SK-N-SH (cell line): ENCODE measurements at regions not wholly inside any gene's neighbourhood (a gene's known extent, or its start where the extent isn't known, plus 50 kb on each side); places are given as distances from the start of the nearest gene placed in this dataset.

Experiments
- CTCF ChIA-PET: fragments of 300-600, 350-600 bp; formaldehyde crosslinking; extraction: SDS; loops from one replicate; lab custom pipeline; 2021; lab: Yijun Ruan, JAX
- POLR2A ChIA-PET: fragments of 350-600 bp; sonication (Branson Sonifier 250); formaldehyde crosslinking; extraction: SDS; loops from one replicate; lab custom pipeline; 2020; ENCODE audit warnings: antibody characterized with exemption, inconsistent platforms; lab: Yijun Ruan, JAX
- DNase-seq: peaks from one replicate; pipeline ENCODE4 v3.0.0; 2012
- H2AFZ ChIP-seq: fragments of 200-600 bp; sonication (generic); 2 replicates; pipeline ENCODE4 v1.8.1; 2016; ENCODE audit warnings: antibody characterized with exemption, mild to moderate bottlenecking, low read depth
- H3F3A ChIP-seq: fragments of 200-600 bp; sonication (generic); replicated peaks from 2 replicates; pipeline ENCODE3; 2016; ENCODE audit warnings: antibody characterized with exemption, mild to moderate bottlenecking; ENCODE audit not compliant: insufficient read depth
- H3K27ac ChIP-seq, 2 experiments: fragments of 200-500 bp in 1 of 2; fragments of 200-600 bp in 1 of 2; sonication (Bioruptor generic) in 1 of 2; sonication (generic), shearing (Covaris generic) in 1 of 2; 2 replicates each; pipeline versions ENCODE4 v1.5.1 to v1.6.1; 2014 to 2016; ENCODE audit warnings: low read depth in 2 of 2, inconsistent platforms in 1 of 2, low read length in 1 of 2, mild to moderate bottlenecking in 1 of 2, mixed read lengths in 1 of 2
- H3K27me3 ChIP-seq: fragments of 200-600 bp; sonication (generic), shearing (Covaris generic); 2 replicates; pipeline ENCODE4 v1.6.1; 2016; ENCODE audit warnings: mixed run types; ENCODE audit not compliant: insufficient read depth
- H3K36me3 ChIP-seq, 2 experiments: fragments of 200-500 bp in 1 of 2; fragments of 200-600 bp in 1 of 2; sonication (Bioruptor generic) in 1 of 2; sonication (generic) in 1 of 2; replicated peaks in 1 of 2; 2 replicates each; pipeline versions ENCODE3 to v1.5.1; 2014 to 2016; ENCODE audit warnings: low read length in 1 of 2, mild to moderate bottlenecking in 1 of 2; ENCODE audit not compliant: insufficient read depth in 2 of 2, control insufficient read depth in 1 of 2
- H3K4me1 ChIP-seq, 2 experiments: fragments of 200-500 bp in 1 of 2; fragments of 200-600 bp in 1 of 2; sonication (Bioruptor generic) in 1 of 2; sonication (generic), shearing (Covaris generic) in 1 of 2; 2 replicates each; pipeline versions ENCODE4 v1.5.1 to v1.6.1; 2014 to 2016; ENCODE audit warnings: low read depth in 1 of 2, low read length in 1 of 2, mixed run types in 1 of 2; ENCODE audit not compliant: insufficient read depth in 2 of 2, control insufficient read depth in 1 of 2
- H3K4me2 ChIP-seq: fragments of 200-600 bp; sonication (generic), shearing (Covaris generic); 2 replicates; pipeline ENCODE4 v1.6.1; 2017; ENCODE audit warnings: mixed run types
- H3K4me3 ChIP-seq, 2 experiments: fragments of 200-500 bp in 1 of 2; fragments of 200-600 bp in 1 of 2; sonication (Bioruptor generic) in 1 of 2; sonication (generic), shearing (Covaris generic) in 1 of 2; 2 replicates each; pipeline versions ENCODE4 v1.5.1 to v1.8.1; 2014 to 2016; ENCODE audit warnings: low read depth in 2 of 2, inconsistent platforms in 1 of 2, low read length in 1 of 2, mild to moderate bottlenecking in 1 of 2, mixed read lengths in 1 of 2, moderate library complexity in 1 of 2
- H3K79me2 ChIP-seq: fragments of 200-600 bp; sonication (generic); 2 replicates; pipeline ENCODE4 v1.8.1; 2017; ENCODE audit warnings: mild to moderate bottlenecking; ENCODE audit not compliant: insufficient read depth
- H3K9ac ChIP-seq: fragments of 200-600 bp; sonication (generic); 2 replicates; pipeline ENCODE4 v1.6.1; 2017; ENCODE audit warnings: mixed run types
- H3K9me2 ChIP-seq: fragments of 200-600 bp; sonication (generic); 2 replicates; pipeline ENCODE4 v1.6.1; 2017; ENCODE audit warnings: mixed run types
- H3K9me3 ChIP-seq: fragments of 200-600 bp; sonication (generic); 2 replicates; pipeline ENCODE4 v1.6.1; 2017; ENCODE audit warnings: mixed run types, mild to moderate bottlenecking, moderate library complexity
- H4K20me1 ChIP-seq: fragments of 200-600 bp; sonication (generic); 2 replicates; pipeline ENCODE4 v1.6.1; 2017; ENCODE audit warnings: mild to moderate bottlenecking, mixed run types; ENCODE audit not compliant: insufficient read depth
- ELF1 ChIP-seq: IDR thresholded peaks from 2 replicates; pipeline ENCODE4 v1.4.0; 2012
- EP300 ChIP-seq, 2 experiments: IDR thresholded peaks; 2 replicates each; pipeline versions ENCODE4 v1.4.0 to v1.6.1; 2012; ENCODE audit warnings: borderline replicate concordance in 1 of 2, low read depth in 1 of 2, low read length in 1 of 2
- FOSL2 ChIP-seq: IDR thresholded peaks from 2 replicates; pipeline ENCODE4 v1.4.0; 2012; ENCODE audit warnings: low read depth, mild to moderate bottlenecking, moderate library complexity, borderline replicate concordance
- FOXJ3 ChIP-seq: sonication (generic); formaldehyde crosslinking; IDR thresholded peaks from 2 replicates; pipeline ENCODE4 v1.5.1; 2020; ENCODE audit warnings: mild to moderate bottlenecking, missing genetic modification reagents
- FOXM1 ChIP-seq: IDR thresholded peaks from 2 replicates; pipeline ENCODE4 v1.4.0; 2012; ENCODE audit warnings: low read depth, mild to moderate bottlenecking
- GATA2 ChIP-seq: sonication (generic); formaldehyde crosslinking; IDR thresholded peaks from 2 replicates; pipeline ENCODE4 v1.5.0; 2020; ENCODE audit warnings: mild to moderate bottlenecking, missing genetic modification reagents
- MEF2A ChIP-seq: IDR thresholded peaks from 2 replicates; pipeline ENCODE4 v1.4.0; 2012; ENCODE audit warnings: low read depth, borderline replicate concordance
- MXI1 ChIP-seq: IDR thresholded peaks from 2 replicates; pipeline ENCODE4 v1.6.1; 2012; ENCODE audit warnings: mild to moderate bottlenecking, low read depth, low read length, improper control_type of control experiment
- NRF1 ChIP-seq: IDR thresholded peaks from 2 replicates; pipeline ENCODE4 v1.6.1; 2012; ENCODE audit warnings: low read depth, mild to moderate bottlenecking, low read length
- POLR2AphosphoS5 ChIP-seq: IDR thresholded peaks from 2 replicates; pipeline ENCODE4 v1.6.1; 2012; ENCODE audit warnings: low read depth, low read length
- RAD21 ChIP-seq: IDR thresholded peaks from 2 replicates; pipeline ENCODE4 v1.6.1; 2012; ENCODE audit warnings: mild to moderate bottlenecking, low read length
- RFX5 ChIP-seq: IDR thresholded peaks from 2 replicates; pipeline ENCODE4 v1.6.1; 2012; ENCODE audit warnings: mild to moderate bottlenecking, improper control_type of control experiment, low read length
- SIN3A ChIP-seq: IDR thresholded peaks from 2 replicates; pipeline ENCODE4 v1.6.1; 2012; ENCODE audit warnings: low read depth, mild to moderate bottlenecking, low read length, moderate library complexity, borderline replicate concordance
- SMC3 ChIP-seq: IDR thresholded peaks from 2 replicates; pipeline ENCODE4 v1.6.1; 2012; ENCODE audit warnings: low read depth, low read length, improper control_type of control experiment
- TAF1 ChIP-seq: IDR thresholded peaks from 2 replicates; pipeline ENCODE4 v1.6.1; 2012; ENCODE audit warnings: low read depth, mild to moderate bottlenecking, low read length, moderate library complexity, borderline replicate concordance
- TEAD4 ChIP-seq: IDR thresholded peaks from 2 replicates; pipeline ENCODE4 v1.4.0; 2012; ENCODE audit warnings: mild to moderate bottlenecking, borderline replicate concordance; ENCODE audit not compliant: insufficient read depth
- USF1 ChIP-seq: IDR thresholded peaks from 2 replicates; pipeline ENCODE4 v1.4.0; 2012; ENCODE audit warnings: low read depth, borderline replicate concordance
- WGBS: methylation state at CpG from one replicate; pipeline ENCODE4 v1.1.6; 2017; ENCODE audit warnings: low lambda C conversion rate; 5-methylcytosine and 5-hydroxymethylcytosine counted together
- TF ChIP-seq, protein P1 (sequence below): IDR thresholded peaks from 2 replicates; pipeline ENCODE4 v1.4.0; 2012; ENCODE audit warnings: low read depth, borderline replicate concordance
- TF ChIP-seq, protein P2 (sequence below): IDR thresholded peaks from 2 replicates; pipeline ENCODE4; 2012
- TF ChIP-seq, protein P3 (sequence below): fragments of 150-350 bp; IDR thresholded peaks from 2 replicates; pipeline ENCODE4 v1.6.1; 2017; ENCODE audit warnings: antibody characterized with exemption, low read length, low read depth, borderline replicate concordance

- 34% methylated on average over 2 of the region's 2 CpGs for WGBS
- no peak overlapping the region for H3K4me3 ChIP-seq
- H3K9me2 ChIP-seq = 0 out of 2 replicates have a peak, but pooled peaks cover 2% of the 10 kb centered on the region
- H3K36me3 ChIP-seq = no peaks in the 10 kb centered on the region
- no peaks in the 10 kb centered on the region for H3F3A ChIP-seq
- CTCF ChIA-PET = no interaction called here
- H4K20me1 ChIP-seq = no peaks in the 10 kb centered on the region
- H3K4me2 ChIP-seq = no peak overlapping the region
- no peaks in the 10 kb centered on the region for H3K4me1 ChIP-seq
- no peaks in the 10 kb centered on the region for H3K27me3 ChIP-seq
- TF ChIP-seq POLR2AphosphoS5 (no peak), NRF1 (no peak), FOXM1 (no peak), FOSL2 (no peak), ELF1 (no peak)
- TF ChIP-seq, protein P1, sequence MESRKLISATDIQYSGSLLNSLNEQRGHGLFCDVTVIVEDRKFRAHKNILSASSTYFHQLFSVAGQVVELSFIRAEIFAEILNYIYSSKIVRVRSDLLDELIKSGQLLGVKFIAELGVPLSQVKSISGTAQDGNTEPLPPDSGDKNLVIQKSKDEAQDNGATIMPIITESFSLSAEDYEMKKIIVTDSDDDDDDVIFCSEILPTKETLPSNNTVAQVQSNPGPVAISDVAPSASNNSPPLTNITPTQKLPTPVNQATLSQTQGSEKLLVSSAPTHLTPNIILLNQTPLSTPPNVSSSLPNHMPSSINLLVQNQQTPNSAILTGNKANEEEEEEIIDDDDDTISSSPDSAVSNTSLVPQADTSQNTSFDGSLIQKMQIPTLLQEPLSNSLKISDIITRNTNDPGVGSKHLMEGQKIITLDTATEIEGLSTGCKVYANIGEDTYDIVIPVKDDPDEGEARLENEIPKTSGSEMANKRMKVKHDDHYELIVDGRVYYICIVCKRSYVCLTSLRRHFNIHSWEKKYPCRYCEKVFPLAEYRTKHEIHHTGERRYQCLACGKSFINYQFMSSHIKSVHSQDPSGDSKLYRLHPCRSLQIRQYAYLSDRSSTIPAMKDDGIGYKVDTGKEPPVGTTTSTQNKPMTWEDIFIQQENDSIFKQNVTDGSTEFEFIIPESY = no peak
- no peaks in the 10 kb centered on the region for H3K79me2 ChIP-seq
- no peaks in the 10 kb centered on the region for H3K9me3 ChIP-seq
- DNase-seq = no peak
- no peak overlapping the region for H3K27ac ChIP-seq
- H3K9ac ChIP-seq = no peak overlapping the region
- no peak overlapping the region for H2AFZ ChIP-seq
- POLR2A ChIA-PET = no interaction called here
These were observed 632.7 kb downstream of the TLR4 start for GRCh38 chr9:118336943-118337330.

- 48% methylated on average over 4 of the region's 4 CpGs for WGBS
- no peak overlapping the region for H3K27ac ChIP-seq
- no peak overlapping the region for H2AFZ ChIP-seq
- no peaks in the 10 kb centered on the region for H4K20me1 ChIP-seq
- 0 out of 2 replicates have a peak, but pooled peaks cover 2% of the 10 kb centered on the region for H3K9me2 ChIP-seq
- H3K9me3 ChIP-seq = no peaks in the 10 kb centered on the region
- TF ChIP-seq POLR2AphosphoS5 = no peak
- no peak for TF ChIP-seq TAF1
- no peak for TF ChIP-seq EP300 (IDR thresholded peaks at IDR 0.05; ENCODE audit: borderline replicate concordance in 1 of 2, low read depth in 1 of 2, low read length in 1 of 2)
- no peak for TF ChIP-seq FOXJ3 (CRISPR knock-in tag)
- no peak for TF ChIP-seq RAD21
- no peak for TF ChIP-seq FOSL2
- no peak for TF ChIP-seq RFX5
- TF ChIP-seq SMC3 = no peak
- TF ChIP-seq MEF2A = no peak
- TF ChIP-seq, protein P1 = no peak
- no peak for TF ChIP-seq NRF1
- no peak for TF ChIP-seq SIN3A
- TF ChIP-seq, protein P2, sequence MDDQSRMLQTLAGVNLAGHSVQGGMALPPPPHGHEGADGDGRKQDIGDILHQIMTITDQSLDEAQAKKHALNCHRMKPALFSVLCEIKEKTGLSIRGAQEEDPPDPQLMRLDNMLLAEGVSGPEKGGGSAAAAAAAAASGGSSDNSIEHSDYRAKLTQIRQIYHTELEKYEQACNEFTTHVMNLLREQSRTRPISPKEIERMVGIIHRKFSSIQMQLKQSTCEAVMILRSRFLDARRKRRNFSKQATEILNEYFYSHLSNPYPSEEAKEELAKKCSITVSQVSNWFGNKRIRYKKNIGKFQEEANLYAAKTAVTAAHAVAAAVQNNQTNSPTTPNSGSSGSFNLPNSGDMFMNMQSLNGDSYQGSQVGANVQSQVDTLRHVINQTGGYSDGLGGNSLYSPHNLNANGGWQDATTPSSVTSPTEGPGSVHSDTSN = no peak
- no peak for TF ChIP-seq TEAD4
- no peak for TF ChIP-seq ELF1
- TF ChIP-seq MXI1 = no peak
- TF ChIP-seq USF1 = no peak
- no peak for TF ChIP-seq GATA2 (CRISPR knock-in tag)
- TF ChIP-seq, protein P3, sequence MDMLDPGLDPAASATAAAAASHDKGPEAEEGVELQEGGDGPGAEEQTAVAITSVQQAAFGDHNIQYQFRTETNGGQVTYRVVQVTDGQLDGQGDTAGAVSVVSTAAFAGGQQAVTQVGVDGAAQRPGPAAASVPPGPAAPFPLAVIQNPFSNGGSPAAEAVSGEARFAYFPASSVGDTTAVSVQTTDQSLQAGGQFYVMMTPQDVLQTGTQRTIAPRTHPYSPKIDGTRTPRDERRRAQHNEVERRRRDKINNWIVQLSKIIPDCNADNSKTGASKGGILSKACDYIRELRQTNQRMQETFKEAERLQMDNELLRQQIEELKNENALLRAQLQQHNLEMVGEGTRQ = no peak
- TF ChIP-seq, all 33 proteins: peak for 0
- Histone ChIP-seq H3K4me2 (no peak overlapping the region), H3K9ac (no peak overlapping the region), H3K79me2 (no peaks in the 10 kb centered on the region), H3K27me3 (no peaks in the 10 kb centered on the region), H3F3A (no peaks in the 10 kb centered on the region), H3K4me1 (no peaks in the 10 kb centered on the region), H3K4me3 (no peak overlapping the region), H3K36me3 (no peaks in the 10 kb centered on the region)
- no peak for DNase-seq
- POLR2A ChIA-PET = no interaction called here
- CTCF ChIA-PET = no interaction called here
These were observed 655.8 kb downstream of the TLR4 start for GRCh38 chr9:118360036-118360435.
